ENCODE measurements at regions not wholly inside any gene's neighbourhood (a gene's known extent, or its start where the extent isn't known, plus 50 kb on each side); places are given as distances from the start of the nearest gene placed in this dataset.

DNA sequence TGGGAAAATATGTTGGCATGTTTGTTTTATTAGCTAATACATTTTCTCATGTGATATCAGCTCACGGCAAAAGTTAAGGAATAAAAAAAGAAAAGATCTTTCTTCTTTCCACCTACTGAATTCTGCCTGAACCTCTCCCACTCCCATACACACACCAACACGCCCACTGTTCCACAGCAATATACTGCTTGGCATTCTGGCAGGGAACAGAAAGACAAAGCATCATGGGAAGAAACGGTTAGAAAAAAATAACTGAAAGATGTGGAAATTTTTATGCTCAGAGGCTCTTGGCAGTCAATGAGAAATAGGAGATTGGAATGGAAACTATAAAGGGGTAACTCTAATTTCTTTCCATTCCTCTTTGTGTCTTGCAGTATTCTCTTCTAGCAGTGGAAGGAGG lies 268.5 kb downstream of the FOXG1 start:
- no peaks in the 10 kb centered on the region for H3K9me3 Mint-ChIP-seq
- H3K27ac Mint-ChIP-seq = no peak overlapping the region
- DNase-seq = no peak
- ATAC-seq (replicated peaks) = no peak
- no peaks in the 10 kb centered on the region for H3K27me3 Mint-ChIP-seq
- no peaks in the 10 kb centered on the region for H3K4me1 Mint-ChIP-seq
- H3K4me3 Mint-ChIP-seq = no peak overlapping the region
- H3K36me3 Mint-ChIP-seq = no peaks in the 10 kb centered on the region

DNA sequence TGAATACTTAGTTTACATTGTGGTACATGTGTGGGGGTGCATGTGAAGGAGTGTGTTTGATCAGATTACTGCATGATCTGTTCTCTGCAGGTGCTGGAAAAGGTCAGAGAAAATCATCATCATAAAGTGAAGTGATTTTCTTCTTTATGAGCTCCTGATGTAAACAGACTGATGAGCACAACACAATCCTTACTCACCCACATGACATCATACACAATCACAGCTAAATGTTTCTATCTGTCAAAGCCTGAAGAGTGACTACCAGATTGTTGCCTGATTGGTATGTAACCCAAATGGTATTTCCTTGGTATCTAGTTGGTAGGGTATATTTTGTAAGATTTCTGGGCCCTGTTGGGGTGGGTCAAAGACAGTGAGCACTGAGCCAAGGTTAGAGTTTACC lies 270.8 kb downstream of the FOXG1 start:
- H3K36me3 Mint-ChIP-seq = no peaks in the 10 kb centered on the region
- DNase-seq = no peak
- no peak for ATAC-seq (replicated peaks)

DNA sequence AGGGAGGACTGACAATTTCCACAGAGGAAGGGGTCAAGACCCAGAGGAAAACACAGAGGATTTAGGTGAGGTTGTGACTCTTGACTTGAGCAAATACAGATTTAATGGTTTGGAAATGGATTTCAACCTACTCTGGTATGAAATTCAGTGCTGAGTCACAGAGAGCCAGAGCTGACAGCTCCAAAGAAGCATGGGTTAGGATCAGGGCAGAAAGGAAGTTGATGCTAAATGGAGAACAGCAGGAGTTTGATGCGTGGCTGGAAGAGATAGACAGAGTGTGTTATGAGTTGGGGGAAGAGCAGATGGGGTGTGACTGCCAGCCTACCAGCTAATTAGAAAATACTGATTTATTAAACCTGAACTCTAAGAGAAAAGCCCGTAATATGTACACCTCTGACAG lies 272.6 kb downstream of the FOXG1 start:
- ATAC-seq (replicated peaks) = no peak
- Mint-ChIP-seq H3K9me3 (peaks cover 0 to 4% of the 10 kb centered on the region in 2 donors), H3K36me3 (no peaks in the 10 kb centered on the region), H3K27ac (no peak overlapping the region), H3K4me3 (no peak overlapping the region), H3K27me3 (no peaks in the 10 kb centered on the region), H3K4me1 (no peaks in the 10 kb centered on the region)
- no peak for DNase-seq

More for the DNA sequence above, 270.8 kb downstream of the FOXG1 start:
- Mint-ChIP-seq H3K9me3 (peaks cover 0 to 4% of the 10 kb centered on the region in 2 donors), H3K27ac (no peak overlapping the region), H3K4me1 (no peaks in the 10 kb centered on the region), H3K4me3 (no peak overlapping the region), H3K27me3 (no peaks in the 10 kb centered on the region)

DNA sequence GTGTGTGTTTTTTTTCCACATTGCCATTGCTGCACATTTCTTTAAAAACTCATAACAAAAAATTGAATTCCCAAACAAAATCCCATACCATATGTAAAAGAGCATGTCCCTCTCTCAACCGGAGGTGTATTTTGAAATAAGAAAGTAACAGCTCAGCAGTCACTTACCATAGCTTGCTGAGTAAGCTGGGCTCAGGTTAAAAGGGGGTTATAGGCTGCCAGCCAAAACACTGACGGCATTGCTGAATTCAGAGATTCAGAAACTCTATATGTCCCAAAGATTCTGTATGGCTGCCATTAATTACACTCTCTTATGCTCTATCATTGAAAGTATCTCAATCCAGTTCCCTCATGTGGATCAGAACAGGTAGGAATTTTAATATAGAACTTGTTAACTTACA lies 276.0 kb downstream of the FOXG1 start:
- no peak overlapping the region for H3K27ac Mint-ChIP-seq
- no peaks in the 10 kb centered on the region for H3K27me3 Mint-ChIP-seq
- H3K9me3 Mint-ChIP-seq = peaks cover 0 to 6% of the 10 kb centered on the region in 2 donors
- no peak for DNase-seq
- H3K4me3 Mint-ChIP-seq = no peak overlapping the region
- no peaks in the 10 kb centered on the region for H3K36me3 Mint-ChIP-seq
- no peaks in the 10 kb centered on the region for H3K4me1 Mint-ChIP-seq
- no peak for ATAC-seq (replicated peaks)

DNA sequence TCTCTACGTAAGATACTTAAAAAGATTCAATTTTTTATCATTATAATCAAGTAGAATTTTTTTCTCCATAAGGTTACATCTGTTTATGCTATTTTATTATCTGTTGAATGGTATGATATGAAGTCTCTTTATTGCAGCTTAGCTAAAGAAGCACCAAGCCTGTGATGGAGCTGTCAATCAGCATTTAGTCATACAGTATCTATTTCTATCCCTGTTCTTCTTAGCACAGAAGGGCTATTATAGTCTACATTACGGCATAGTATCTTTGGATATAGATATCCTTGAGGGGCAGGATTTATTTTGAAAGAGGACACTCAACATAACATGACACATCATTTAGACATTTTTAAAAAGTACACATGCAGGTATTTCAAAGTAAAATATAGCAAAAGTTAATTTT lies 277.1 kb downstream of the FOXG1 start:
- ATAC-seq (replicated peaks) (no peak), DNase-seq (no peak)
- H3K27ac Mint-ChIP-seq = no peak overlapping the region
- no peak overlapping the region for H3K4me3 Mint-ChIP-seq
- no peaks in the 10 kb centered on the region for H3K4me1 Mint-ChIP-seq
- no peaks in the 10 kb centered on the region for H3K36me3 Mint-ChIP-seq
- peaks cover 0 to 6% of the 10 kb centered on the region in 2 donors for H3K9me3 Mint-ChIP-seq
- H3K27me3 Mint-ChIP-seq = no peaks in the 10 kb centered on the region

DNA sequence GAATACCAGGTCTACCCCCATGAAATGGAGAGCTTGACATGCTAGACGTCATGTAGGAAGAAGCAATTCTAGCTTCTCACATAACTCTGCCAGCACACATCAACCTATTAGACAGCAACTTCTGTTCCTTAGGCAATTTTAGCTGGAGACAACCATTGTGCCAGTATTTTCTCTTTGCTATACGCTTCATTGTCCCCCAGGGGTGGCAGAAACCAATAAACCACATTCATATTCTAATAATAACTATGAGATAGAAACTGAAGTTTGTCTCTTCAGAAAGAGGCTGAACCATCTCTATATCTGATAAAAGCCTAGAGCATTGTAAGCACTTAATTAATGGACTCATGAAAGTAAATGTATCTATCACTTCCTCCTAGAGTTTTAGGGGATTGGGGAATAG lies 278.6 kb downstream of the FOXG1 start:
- DNase-seq (no peak), ATAC-seq (replicated peaks) (no peak)
- Mint-ChIP-seq H3K27me3 (no peaks in the 10 kb centered on the region), H3K4me1 (no peaks in the 10 kb centered on the region), H3K9me3 (peaks cover 0 to 8% of the 10 kb centered on the region in 2 donors), H3K27ac (no peak overlapping the region), H3K4me3 (no peak overlapping the region), H3K36me3 (no peaks in the 10 kb centered on the region)

DNA sequence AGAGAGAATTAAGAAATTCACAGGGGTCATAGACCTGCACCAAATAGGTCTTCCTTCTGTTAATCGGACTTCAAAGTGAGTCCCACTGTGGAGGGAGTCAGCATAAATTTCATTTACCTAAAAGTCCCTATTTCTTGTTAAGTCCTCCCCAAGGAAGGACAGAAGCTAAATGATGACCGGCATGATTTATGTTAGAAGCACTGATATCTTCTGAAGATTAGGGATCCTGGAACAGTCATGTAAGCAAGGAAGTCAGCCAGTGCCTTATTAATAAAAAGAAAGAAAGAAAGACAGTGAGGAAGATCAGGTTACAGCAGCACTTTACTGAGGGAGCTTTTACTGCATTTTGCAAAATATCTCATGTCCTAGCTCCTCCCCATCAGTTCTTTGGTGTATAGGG lies 287.5 kb downstream of the FOXG1 start:
- Mint-ChIP-seq H3K36me3 (no peaks in the 10 kb centered on the region), H3K9me3 (peaks cover 0 to 3% of the 10 kb centered on the region in 2 donors), H3K4me3 (no peak overlapping the region)

DNA sequence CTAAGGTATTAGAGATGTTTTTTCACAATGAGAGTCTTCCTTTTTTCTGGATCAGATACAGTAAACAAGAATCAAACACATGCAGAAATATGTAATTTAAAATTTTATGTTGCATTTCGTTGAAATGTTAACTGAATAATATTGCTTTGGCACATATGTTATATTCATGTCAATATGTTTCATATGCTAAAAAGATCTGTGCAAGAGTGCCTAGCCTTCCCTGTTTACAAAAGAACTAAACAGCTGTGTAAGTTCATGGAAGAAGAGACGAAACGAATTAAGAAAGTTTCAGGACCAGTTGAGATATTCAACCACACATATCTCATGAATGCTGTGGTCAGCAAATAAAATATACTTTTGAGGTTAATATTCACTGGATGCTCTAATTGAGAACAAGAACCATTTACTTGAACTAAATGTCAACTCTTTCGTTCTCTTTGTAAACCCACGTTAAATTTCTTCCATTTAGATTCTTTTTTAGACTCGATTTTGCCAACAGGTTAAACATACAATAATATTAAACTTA lies 289.5 kb downstream of the FOXG1 start:
- H3K9me3 Mint-ChIP-seq = no peaks in the 10 kb centered on the region
- no peak overlapping the region for H3K4me3 Mint-ChIP-seq
- no peaks in the 10 kb centered on the region for H3K27me3 Mint-ChIP-seq
- H3K27ac Mint-ChIP-seq = no peak overlapping the region
- DNase-seq = no peak
- no peaks in the 10 kb centered on the region for H3K4me1 Mint-ChIP-seq
- no peak for ATAC-seq (replicated peaks)
- no peaks in the 10 kb centered on the region for H3K36me3 Mint-ChIP-seq

More for the DNA sequence above, 287.5 kb downstream of the FOXG1 start:
- H3K27me3 Mint-ChIP-seq = no peaks in the 10 kb centered on the region
- H3K4me1 Mint-ChIP-seq = no peaks in the 10 kb centered on the region
- ATAC-seq (replicated peaks) (no peak), DNase-seq (no peak)
- H3K27ac Mint-ChIP-seq = no peak overlapping the region

DNA sequence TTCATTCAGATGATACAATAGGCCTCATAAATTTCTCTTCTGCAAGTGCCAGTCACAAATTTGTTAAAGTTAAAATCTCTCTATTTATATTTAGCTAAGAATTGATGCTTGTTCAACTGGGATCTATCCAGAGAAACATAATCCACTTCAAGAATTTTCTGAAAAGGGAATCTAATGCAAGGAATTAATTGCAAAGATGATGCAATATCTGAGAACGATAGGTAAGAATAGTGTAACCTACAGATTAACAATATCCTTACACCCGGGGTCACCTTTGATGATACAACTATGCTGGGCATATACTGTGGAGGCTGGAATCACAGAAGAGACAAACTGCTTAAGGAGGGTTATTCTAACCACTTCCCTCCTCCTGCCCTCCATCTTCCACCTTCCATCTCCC lies 295.1 kb downstream of the FOXG1 start:
- Mint-ChIP-seq H3K27me3 (no peaks in the 10 kb centered on the region), H3K27ac (no peak overlapping the region), H3K9me3 (peaks cover 4 to 7% of the 10 kb centered on the region in 2 donors), H3K36me3 (no peaks in the 10 kb centered on the region), H3K4me3 (no peak overlapping the region), H3K4me1 (no peaks in the 10 kb centered on the region)
- DNase-seq (no peak), ATAC-seq (replicated peaks) (no peak)

DNA sequence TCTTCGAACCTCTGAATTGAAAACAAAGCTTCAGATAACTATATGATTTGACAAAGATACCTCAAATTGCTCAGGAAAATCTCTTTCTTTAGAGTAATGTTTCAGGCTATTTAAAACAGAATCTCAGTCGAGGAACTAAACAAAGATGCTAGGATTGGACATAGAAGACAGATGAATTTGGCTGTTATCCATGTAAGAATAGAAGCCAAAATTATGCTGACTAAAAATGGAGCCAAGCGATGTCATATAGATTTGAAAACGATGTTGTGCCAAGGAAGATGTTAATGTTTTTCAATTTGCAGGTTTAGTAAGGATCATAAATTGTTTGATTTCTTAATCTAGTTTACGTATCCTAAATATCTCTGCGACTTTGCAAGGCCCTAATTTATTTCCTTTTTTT lies 295.9 kb downstream of the FOXG1 start:
- Mint-ChIP-seq H3K27me3 (no peaks in the 10 kb centered on the region), H3K4me1 (no peaks in the 10 kb centered on the region), H3K27ac (no peak overlapping the region), H3K36me3 (no peaks in the 10 kb centered on the region), H3K9me3 (peaks cover 4 to 7% of the 10 kb centered on the region in 2 donors), H3K4me3 (no peak overlapping the region)
- DNase-seq (no peak), ATAC-seq (replicated peaks) (no peak)

DNA sequence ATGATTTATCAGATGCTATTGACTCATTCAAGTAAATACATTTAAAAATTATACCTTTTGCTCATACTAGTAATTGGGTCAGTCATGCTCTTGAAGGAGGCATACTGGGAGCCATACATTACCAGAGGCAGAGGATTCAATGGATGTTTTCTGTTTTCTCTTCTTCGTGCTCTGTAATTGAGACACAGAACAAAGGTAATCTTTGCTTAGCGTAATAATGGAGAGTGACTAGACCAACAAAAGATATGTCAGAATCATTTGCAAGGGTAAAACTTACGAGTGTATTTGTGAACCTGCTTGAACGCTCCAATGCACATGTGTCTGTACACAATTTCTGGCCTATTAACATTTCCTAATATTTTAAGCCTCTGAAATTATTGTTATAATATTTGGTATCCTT lies 296.4 kb downstream of the FOXG1 start:
- Mint-ChIP-seq H3K36me3 (no peaks in the 10 kb centered on the region), H3K4me1 (no peaks in the 10 kb centered on the region), H3K9me3 (peaks cover 4 to 7% of the 10 kb centered on the region in 2 donors), H3K4me3 (no peak overlapping the region), H3K27ac (no peak overlapping the region), H3K27me3 (no peaks in the 10 kb centered on the region)
- DNase-seq (no peak), ATAC-seq (replicated peaks) (no peak)

DNA sequence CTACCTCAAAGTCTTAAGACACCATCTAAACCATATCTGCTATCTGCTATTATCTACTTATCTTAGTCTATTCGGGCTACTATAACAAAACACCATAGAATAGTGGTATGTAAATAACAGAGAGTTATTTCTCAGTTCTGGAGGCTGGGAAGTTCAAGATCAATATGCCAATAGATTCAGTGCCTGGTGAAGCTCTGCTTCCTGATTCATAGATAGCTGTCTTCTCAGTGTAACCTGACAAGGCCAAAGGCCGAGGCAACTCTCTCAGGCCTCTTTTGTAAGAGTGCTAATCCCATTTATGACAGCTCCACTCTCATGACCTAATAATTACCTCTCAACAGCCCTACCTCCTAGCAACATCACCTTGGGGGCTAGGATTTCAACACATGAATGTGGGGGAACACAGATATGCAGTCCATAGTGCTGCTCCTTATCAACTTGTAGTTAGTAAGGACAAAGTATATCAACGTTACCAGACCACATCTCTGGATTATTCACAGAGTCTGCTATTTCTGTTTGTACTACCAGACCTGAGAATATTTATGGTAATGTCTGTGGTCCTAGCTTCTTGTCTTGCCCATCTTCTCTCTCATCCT lies 297.8 kb downstream of the FOXG1 start:
- Mint-ChIP-seq H3K27ac (no peak overlapping the region), H3K4me3 (no peak overlapping the region), H3K4me1 (no peaks in the 10 kb centered on the region), H3K36me3 (no peaks in the 10 kb centered on the region), H3K27me3 (no peaks in the 10 kb centered on the region), H3K9me3 (peaks cover 7 to 10% of the 10 kb centered on the region in 2 donors)
- ATAC-seq (replicated peaks) (no peak), DNase-seq (no peak)

DNA sequence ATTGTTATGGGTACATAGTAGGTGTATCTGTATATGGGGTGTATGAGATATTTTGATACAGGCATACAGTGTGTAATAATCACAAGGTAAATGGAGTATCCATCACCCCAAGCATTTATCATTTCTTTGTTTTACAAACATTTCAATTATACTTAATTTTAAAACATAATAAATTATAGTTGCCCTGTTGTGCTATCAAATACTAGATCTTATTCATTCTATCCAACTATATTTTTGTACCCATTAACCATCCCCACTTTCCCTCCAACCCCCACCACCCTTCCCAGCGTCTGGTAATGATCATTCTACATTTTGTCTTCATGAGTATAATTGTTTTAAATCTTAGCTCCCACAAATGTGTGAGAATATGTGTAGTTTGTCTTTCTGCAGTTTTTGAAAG lies 302.6 kb downstream of the FOXG1 start:
- Mint-ChIP-seq H3K27ac (no peak overlapping the region), H3K4me3 (no peak overlapping the region), H3K9me3 (peaks cover 7 to 10% of the 10 kb centered on the region in 2 donors), H3K4me1 (no peaks in the 10 kb centered on the region), H3K36me3 (no peaks in the 10 kb centered on the region), H3K27me3 (no peaks in the 10 kb centered on the region)
- ATAC-seq (replicated peaks) (no peak), DNase-seq (no peak)

DNA sequence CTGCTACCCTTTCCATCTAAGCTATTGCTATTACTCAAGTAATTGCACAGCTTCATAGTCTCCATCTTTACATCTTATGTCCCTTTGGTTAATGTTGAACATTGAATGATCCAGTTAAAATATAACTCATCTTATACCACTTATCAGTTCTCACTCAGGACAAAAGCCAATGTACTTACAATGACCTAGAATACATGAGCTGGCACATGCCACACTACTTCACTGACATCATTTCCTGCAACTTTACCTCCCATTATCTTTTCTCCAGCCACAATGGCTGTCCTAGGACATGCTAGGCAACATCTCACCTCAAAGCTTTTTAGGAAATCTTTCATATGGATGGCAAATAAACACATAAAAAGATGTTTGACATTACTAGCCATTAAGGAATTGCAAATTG lies 309.2 kb downstream of the FOXG1 start:
- no peak overlapping the region for H3K4me3 Mint-ChIP-seq
- H3K36me3 Mint-ChIP-seq = no peaks in the 10 kb centered on the region
- no peak for DNase-seq
- no peak overlapping the region for H3K27ac Mint-ChIP-seq
- ATAC-seq (replicated peaks) = no peak
- H3K4me1 Mint-ChIP-seq = no peaks in the 10 kb centered on the region
- H3K9me3 Mint-ChIP-seq = peaks cover 0 to 5% of the 10 kb centered on the region in 2 donors
- no peaks in the 10 kb centered on the region for H3K27me3 Mint-ChIP-seq

DNA sequence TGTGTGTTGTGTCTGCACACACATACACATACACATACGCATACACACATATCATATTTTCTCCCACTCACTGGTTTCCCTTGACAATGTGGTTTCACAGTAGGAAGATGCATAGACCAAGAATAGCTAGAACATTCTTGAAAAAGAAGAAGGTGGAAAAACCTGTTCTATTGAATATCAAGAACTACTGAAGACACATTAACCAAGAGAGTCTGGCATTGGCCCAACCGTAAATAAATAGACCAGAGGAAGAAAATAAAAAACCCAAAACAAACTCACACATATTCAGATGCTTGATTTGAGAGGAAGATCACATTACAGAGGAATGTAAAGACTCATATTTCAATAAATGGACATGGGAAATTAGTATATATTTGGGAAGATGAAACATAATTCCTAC lies 311.3 kb downstream of the FOXG1 start:
- H3K27ac Mint-ChIP-seq = no peak overlapping the region
- H3K27me3 Mint-ChIP-seq = no peaks in the 10 kb centered on the region
- ATAC-seq (replicated peaks) = no peak
- H3K9me3 Mint-ChIP-seq = peaks cover 0 to 3% of the 10 kb centered on the region in 2 donors
- H3K4me1 Mint-ChIP-seq = no peaks in the 10 kb centered on the region
- H3K4me3 Mint-ChIP-seq = no peak overlapping the region
- no peak for DNase-seq
- H3K36me3 Mint-ChIP-seq = no peaks in the 10 kb centered on the region
